ENCODE measurements at regions not wholly inside any gene's neighbourhood (a gene's known extent, or its start where the extent isn't known, plus 50 kb on each side); places are given as distances from the start of the nearest gene placed in this dataset.

DNA sequence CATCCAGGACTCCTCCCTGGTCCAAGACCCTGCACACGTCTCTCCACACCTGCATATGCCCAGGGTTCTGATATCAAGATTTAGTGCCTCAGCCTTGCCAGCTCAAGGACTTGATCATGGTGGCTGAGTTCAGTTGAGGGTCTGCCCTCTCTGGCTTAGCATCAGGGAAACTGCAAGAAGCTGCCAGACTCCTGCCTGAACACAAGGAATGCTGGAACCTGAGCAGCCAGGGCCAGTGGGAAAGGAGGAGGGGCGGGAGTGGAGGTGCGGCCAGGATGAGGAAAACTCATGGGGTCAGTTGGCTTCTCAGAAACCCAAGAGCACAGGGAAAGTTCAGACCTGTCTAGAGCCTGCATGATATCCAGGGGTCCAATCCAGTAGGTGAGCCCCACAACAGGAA lies 546.1 kb downstream of the BUD13 start:
- Histone ChIP-seq H3K9me3 (ENCODE audit: control insufficient read depth, low read length) (no peaks in the 10 kb centered on the region), H3K4me3 (ENCODE audit: low read length) (no peak overlapping the region), H3K36me3 (ENCODE audit: control insufficient read depth, insufficient read depth, low read length) (no peaks in the 10 kb centered on the region), H3K9ac (ENCODE audit: extremely low read depth, low read length, poor library complexity, severe bottlenecking) (no peak overlapping the region), H3K27ac (ENCODE audit: low read depth, low read length) (no peak overlapping the region), H3K4me1 (ENCODE audit: control insufficient read depth, insufficient read depth, low read length) (no peaks in the 10 kb centered on the region), H3K27me3 (ENCODE audit: control insufficient read depth, insufficient read depth, low read length, poor library complexity, severe bottlenecking) (no peaks in the 10 kb centered on the region)
- Mint-ChIP-seq H3K36me3 (ENCODE audit: low read depth) (no peaks in the 10 kb centered on the region), H3K4me3 (no peak overlapping the region), H3K9me3 (no peaks in the 10 kb centered on the region), H3K27ac (no peak overlapping the region), H3K27me3 (ENCODE audit: insufficient read depth) (no peaks in the 10 kb centered on the region), H3K4me1 (peaks cover 2% of the 10 kb centered on the region)
- peak; percentile 71 for DNase-seq
- WGBS, 2 experiments (ENCODE audit: insufficient coverage in 1 of 2, insufficient read length in 1 of 2) = 94 to 96% methylated on average over 3 of the region's 3 CpGs
- TF ChIP-seq, protein P1, sequence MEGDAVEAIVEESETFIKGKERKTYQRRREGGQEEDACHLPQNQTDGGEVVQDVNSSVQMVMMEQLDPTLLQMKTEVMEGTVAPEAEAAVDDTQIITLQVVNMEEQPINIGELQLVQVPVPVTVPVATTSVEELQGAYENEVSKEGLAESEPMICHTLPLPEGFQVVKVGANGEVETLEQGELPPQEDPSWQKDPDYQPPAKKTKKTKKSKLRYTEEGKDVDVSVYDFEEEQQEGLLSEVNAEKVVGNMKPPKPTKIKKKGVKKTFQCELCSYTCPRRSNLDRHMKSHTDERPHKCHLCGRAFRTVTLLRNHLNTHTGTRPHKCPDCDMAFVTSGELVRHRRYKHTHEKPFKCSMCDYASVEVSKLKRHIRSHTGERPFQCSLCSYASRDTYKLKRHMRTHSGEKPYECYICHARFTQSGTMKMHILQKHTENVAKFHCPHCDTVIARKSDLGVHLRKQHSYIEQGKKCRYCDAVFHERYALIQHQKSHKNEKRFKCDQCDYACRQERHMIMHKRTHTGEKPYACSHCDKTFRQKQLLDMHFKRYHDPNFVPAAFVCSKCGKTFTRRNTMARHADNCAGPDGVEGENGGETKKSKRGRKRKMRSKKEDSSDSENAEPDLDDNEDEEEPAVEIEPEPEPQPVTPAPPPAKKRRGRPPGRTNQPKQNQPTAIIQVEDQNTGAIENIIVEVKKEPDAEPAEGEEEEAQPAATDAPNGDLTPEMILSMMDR (conservative IDR thresholded peaks at IDR 0.05) = no peak

DNA sequence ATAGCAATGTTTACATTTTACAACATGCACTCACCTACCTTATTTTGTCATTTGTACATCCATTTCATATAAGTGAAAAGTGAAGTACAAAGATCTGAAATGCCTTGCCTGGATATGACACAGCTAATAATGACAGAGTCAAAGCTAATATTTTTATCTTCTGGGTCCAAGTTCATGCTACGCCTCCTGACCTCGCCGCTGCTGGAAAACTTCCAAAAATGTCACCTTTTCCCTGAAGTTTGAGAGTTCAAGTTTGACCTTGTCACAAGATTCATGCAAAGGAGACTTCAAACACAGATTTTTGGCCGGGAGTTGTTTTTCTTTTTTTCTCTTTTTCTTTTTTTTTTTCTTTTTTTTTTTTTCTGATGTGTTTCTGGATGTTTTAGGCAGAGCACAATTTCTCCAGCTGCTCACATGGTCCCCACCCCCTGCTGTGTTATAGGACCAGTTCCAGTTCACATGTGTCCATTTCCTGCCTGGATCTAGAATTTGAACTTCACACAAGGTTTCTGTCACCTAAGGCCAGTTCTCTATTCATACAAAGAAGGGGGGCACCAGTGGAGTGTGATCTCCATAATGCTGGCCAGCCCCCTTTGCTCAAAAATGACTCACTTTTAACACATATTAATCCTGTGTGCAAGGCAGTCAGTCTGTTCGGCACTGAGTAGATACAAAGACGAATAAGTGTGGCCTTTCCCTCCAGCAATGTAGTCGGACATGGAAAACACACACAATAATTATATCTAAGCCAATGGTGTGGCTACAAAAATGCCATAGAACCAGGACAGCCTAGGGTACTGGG lies 546.8 kb downstream of the BUD13 start:
- H3K9ac ChIP-seq (ENCODE audit: extremely low read depth, low read length, poor library complexity, severe bottlenecking) = no peak overlapping the region
- H3K27ac ChIP-seq (ENCODE audit: low read depth, low read length) = no peak overlapping the region
- Mint-ChIP-seq H3K4me1 (peaks cover 6% of the 10 kb centered on the region), H3K9me3 (no peaks in the 10 kb centered on the region), H3K4me3 (no peak overlapping the region), H3K27me3 (ENCODE audit: insufficient read depth) (no peaks in the 10 kb centered on the region), H3K36me3 (ENCODE audit: low read depth) (no peaks in the 10 kb centered on the region), H3K27ac (no peak overlapping the region)
- WGBS, 2 experiments (ENCODE audit: insufficient coverage in 1 of 2, insufficient read length in 1 of 2) = 87 to 90% methylated on average over 5 to 7 of the region's 7 CpGs
- H3K27me3 ChIP-seq (ENCODE audit: control insufficient read depth, insufficient read depth, low read length, poor library complexity, severe bottlenecking) = no peaks in the 10 kb centered on the region
- H3K4me3 ChIP-seq (ENCODE audit: low read length) = no peak overlapping the region
- no peaks in the 10 kb centered on the region for H3K9me3 ChIP-seq (ENCODE audit: control insufficient read depth, low read length)
- H3K36me3 ChIP-seq (ENCODE audit: control insufficient read depth, insufficient read depth, low read length) = no peaks in the 10 kb centered on the region
- no peaks in the 10 kb centered on the region for H3K4me1 ChIP-seq (ENCODE audit: control insufficient read depth, insufficient read depth, low read length)
- no peak for DNase-seq
- TF ChIP-seq, protein P1 (conservative IDR thresholded peaks at IDR 0.05) = no peak

DNA sequence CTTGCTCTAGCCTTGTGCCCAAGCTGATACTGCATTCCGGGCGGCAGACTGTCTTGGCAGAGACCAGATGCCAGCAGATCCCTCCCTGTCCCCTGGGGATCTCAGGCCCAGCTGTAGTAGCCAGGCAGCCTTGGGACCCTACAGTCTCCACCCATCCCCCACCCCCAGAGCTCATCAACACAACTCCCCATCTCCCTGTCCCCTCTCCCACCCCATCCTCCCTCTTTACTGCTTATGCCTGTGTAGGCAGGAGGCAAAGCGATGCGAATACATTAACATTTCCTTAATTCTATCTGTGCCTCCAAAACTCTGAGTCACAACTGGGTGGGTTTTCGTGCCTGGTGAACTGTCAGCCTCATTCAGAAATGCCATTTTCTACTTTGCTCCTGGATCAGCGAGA lies 547.6 kb downstream of the BUD13 start:
- H3K27ac Mint-ChIP-seq = no peak overlapping the region
- no peak overlapping the region for H3K9ac ChIP-seq (ENCODE audit: extremely low read depth, low read length, poor library complexity, severe bottlenecking)

More for the DNA sequence above, 547.6 kb downstream of the BUD13 start:
- no peaks in the 10 kb centered on the region for H3K9me3 Mint-ChIP-seq
- Histone ChIP-seq H3K4me3 (ENCODE audit: low read length) (no peak overlapping the region), H3K36me3 (ENCODE audit: control insufficient read depth, insufficient read depth, low read length) (no peaks in the 10 kb centered on the region), H3K9me3 (ENCODE audit: control insufficient read depth, low read length) (no peaks in the 10 kb centered on the region), H3K27me3 (ENCODE audit: control insufficient read depth, insufficient read depth, low read length, poor library complexity, severe bottlenecking) (no peaks in the 10 kb centered on the region), H3K4me1 (ENCODE audit: control insufficient read depth, insufficient read depth, low read length) (no peaks in the 10 kb centered on the region), H3K27ac (ENCODE audit: low read depth, low read length) (no peak overlapping the region)
- no peaks in the 10 kb centered on the region for H3K36me3 Mint-ChIP-seq (ENCODE audit: low read depth)
- peak; percentile 62 for DNase-seq
- WGBS, 2 experiments (ENCODE audit: insufficient coverage in 1 of 2, insufficient read length in 1 of 2) = 69 to 85% methylated on average over 3 to 6 of the region's 6 CpGs
- H3K4me3 Mint-ChIP-seq = no peak overlapping the region
- H3K4me1 Mint-ChIP-seq = peaks cover 6% of the 10 kb centered on the region
- no peaks in the 10 kb centered on the region for H3K27me3 Mint-ChIP-seq (ENCODE audit: insufficient read depth)
- TF ChIP-seq, protein P1 (conservative IDR thresholded peaks at IDR 0.05) = no peak

All from endodermal cell (in vitro differentiated cells).